ENCODE measurements at regions not wholly inside any gene's neighbourhood (a gene's known extent, or its start where the extent isn't known, plus 50 kb on each side); places are given as distances from the start of the nearest gene placed in this dataset.

- no peak for TF ChIP-seq CTCF (conservative IDR thresholded peaks at IDR 0.05; ENCODE audit: low read depth, low read length)
- H3K4me3 ChIP-seq (ENCODE audit: low read depth, low read length) = no peak overlapping the region
- no peak for DNase-seq (ENCODE audit: low read depth)
Measured at GRCh38 chr2:164198256-164198655, 423.0 kb downstream of the GRB14 start.

- DNase-seq (ENCODE audit: low read depth) = no peak
- H3K4me3 ChIP-seq (ENCODE audit: low read depth, low read length) = no peak overlapping the region
- TF ChIP-seq CTCF (conservative IDR thresholded peaks at IDR 0.05; ENCODE audit: low read depth, low read length) = no peak
Measured at GRCh38 chr2:164190700-164191099, 430.6 kb downstream of the GRB14 start.

- no peak overlapping the region for H3K4me3 ChIP-seq (ENCODE audit: low read depth, low read length)
- TF ChIP-seq CTCF (conservative IDR thresholded peaks at IDR 0.05; ENCODE audit: low read depth, low read length) = no peak
- DNase-seq (ENCODE audit: low read depth) = no peak
Measured at GRCh38 chr2:164189851-164190250, 431.4 kb downstream of the GRB14 start.

- no peak for DNase-seq (ENCODE audit: low read depth)
- H3K4me3 ChIP-seq (ENCODE audit: low read depth, low read length) = no peak overlapping the region
- TF ChIP-seq CTCF (conservative IDR thresholded peaks at IDR 0.05; ENCODE audit: low read depth, low read length) = no peak
Measured at GRCh38 chr2:164187121-164187520, 434.2 kb downstream of the GRB14 start.

- no peak for TF ChIP-seq CTCF (conservative IDR thresholded peaks at IDR 0.05; ENCODE audit: low read depth, low read length)
- no peak overlapping the region for H3K4me3 ChIP-seq (ENCODE audit: low read depth, low read length)
- no peak for DNase-seq (ENCODE audit: low read depth)
Measured at GRCh38 chr2:164186591-164186990, 434.7 kb downstream of the GRB14 start.

- no peak for DNase-seq (ENCODE audit: low read depth)
- no peak for TF ChIP-seq CTCF (conservative IDR thresholded peaks at IDR 0.05; ENCODE audit: low read depth, low read length)
- H3K4me3 ChIP-seq (ENCODE audit: low read depth, low read length) = no peak overlapping the region
Measured at GRCh38 chr2:164182116-164182627, 439.1 kb downstream of the GRB14 start.

- DNase-seq (ENCODE audit: low read depth) = peak; percentile 38
- no peak overlapping the region for H3K4me3 ChIP-seq (ENCODE audit: low read depth, low read length)
- no peak for TF ChIP-seq CTCF (conservative IDR thresholded peaks at IDR 0.05; ENCODE audit: low read depth, low read length)
Measured at GRCh38 chr2:164178835-164179465, 442.3 kb downstream of the GRB14 start.

All from epithelial cell of proximal tubule (primary cell).